HL-60 (cell line): ENCODE measurements at regions not wholly inside any gene's neighbourhood (a gene's known extent, or its start where the extent isn't known, plus 50 kb on each side); places are given as distances from the start of the nearest gene placed in this dataset.

ENCODE experiments used
- TF ChIP-seq, protein P1 (sequence below): IDR thresholded peaks from 2 replicates; pipeline ENCODE4 v1.6.1; 2012; ENCODE audit warnings: low read depth; ENCODE audit not compliant: insufficient replicate concordance
- TF ChIP-seq, protein P2 (sequence below): IDR thresholded peaks from one replicate; pipeline ENCODE4 v1.5.1; 2011; ENCODE audit warnings: low read length, control low read depth, inconsistent platforms; ENCODE audit not compliant: insufficient read depth

DNA sequence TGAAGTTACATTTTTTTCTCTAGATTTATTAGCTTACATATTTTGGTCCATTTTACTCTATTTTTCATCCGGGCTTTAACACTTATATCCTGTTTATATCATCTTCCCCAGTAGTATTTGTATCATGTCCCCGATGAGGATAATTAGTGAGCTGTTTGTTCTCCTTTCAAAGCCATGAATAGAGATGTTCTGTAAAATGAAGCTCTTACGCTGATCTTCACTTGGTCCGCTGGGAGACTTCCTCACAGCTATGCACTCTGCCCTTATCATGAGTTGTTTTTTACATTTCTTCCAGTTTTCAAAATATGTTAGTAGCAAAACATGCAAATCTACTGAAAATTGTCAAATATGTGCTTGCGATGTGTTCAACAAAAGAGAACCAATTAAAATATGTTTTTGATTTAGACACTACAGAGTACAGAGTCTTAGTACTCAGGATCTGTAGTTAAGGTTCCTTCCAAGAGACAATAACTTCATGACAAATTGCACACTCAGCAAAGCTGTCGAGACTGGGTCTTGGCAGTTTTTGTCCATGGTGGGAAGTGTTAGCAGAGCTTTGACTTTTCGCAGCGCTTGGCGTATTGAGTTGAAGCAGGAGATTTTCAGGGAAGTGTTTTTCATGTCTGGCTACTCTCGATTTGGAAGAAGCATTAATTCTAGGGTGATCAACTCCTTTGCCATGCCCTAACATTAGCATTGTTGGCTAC, 292.0 kb upstream of the ADAMTS5 start:
- TF ChIP-seq, protein P1, sequence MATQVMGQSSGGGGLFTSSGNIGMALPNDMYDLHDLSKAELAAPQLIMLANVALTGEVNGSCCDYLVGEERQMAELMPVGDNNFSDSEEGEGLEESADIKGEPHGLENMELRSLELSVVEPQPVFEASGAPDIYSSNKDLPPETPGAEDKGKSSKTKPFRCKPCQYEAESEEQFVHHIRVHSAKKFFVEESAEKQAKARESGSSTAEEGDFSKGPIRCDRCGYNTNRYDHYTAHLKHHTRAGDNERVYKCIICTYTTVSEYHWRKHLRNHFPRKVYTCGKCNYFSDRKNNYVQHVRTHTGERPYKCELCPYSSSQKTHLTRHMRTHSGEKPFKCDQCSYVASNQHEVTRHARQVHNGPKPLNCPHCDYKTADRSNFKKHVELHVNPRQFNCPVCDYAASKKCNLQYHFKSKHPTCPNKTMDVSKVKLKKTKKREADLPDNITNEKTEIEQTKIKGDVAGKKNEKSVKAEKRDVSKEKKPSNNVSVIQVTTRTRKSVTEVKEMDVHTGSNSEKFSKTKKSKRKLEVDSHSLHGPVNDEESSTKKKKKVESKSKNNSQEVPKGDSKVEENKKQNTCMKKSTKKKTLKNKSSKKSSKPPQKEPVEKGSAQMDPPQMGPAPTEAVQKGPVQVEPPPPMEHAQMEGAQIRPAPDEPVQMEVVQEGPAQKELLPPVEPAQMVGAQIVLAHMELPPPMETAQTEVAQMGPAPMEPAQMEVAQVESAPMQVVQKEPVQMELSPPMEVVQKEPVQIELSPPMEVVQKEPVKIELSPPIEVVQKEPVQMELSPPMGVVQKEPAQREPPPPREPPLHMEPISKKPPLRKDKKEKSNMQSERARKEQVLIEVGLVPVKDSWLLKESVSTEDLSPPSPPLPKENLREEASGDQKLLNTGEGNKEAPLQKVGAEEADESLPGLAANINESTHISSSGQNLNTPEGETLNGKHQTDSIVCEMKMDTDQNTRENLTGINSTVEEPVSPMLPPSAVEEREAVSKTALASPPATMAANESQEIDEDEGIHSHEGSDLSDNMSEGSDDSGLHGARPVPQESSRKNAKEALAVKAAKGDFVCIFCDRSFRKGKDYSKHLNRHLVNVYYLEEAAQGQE: no peak
- TF ChIP-seq, protein P2, sequence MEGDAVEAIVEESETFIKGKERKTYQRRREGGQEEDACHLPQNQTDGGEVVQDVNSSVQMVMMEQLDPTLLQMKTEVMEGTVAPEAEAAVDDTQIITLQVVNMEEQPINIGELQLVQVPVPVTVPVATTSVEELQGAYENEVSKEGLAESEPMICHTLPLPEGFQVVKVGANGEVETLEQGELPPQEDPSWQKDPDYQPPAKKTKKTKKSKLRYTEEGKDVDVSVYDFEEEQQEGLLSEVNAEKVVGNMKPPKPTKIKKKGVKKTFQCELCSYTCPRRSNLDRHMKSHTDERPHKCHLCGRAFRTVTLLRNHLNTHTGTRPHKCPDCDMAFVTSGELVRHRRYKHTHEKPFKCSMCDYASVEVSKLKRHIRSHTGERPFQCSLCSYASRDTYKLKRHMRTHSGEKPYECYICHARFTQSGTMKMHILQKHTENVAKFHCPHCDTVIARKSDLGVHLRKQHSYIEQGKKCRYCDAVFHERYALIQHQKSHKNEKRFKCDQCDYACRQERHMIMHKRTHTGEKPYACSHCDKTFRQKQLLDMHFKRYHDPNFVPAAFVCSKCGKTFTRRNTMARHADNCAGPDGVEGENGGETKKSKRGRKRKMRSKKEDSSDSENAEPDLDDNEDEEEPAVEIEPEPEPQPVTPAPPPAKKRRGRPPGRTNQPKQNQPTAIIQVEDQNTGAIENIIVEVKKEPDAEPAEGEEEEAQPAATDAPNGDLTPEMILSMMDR: no peak
